GM11168 (cell line): ENCODE measurements at regions not wholly inside any gene's neighbourhood (a gene's known extent, or its start where the extent isn't known, plus 50 kb on each side); places are given as distances from the start of the nearest gene placed in this dataset.

Experiments used
- in situ Hi-C: fragments of 300-500 bp; cut with MboI; formaldehyde crosslinking; loops from one replicate; pipeline ENCODE4 v1.12.0; 2022; ENCODE audit warnings: low sequenced_read_pairs; ENCODE audit not compliant: unreplicated experiment

DNA sequence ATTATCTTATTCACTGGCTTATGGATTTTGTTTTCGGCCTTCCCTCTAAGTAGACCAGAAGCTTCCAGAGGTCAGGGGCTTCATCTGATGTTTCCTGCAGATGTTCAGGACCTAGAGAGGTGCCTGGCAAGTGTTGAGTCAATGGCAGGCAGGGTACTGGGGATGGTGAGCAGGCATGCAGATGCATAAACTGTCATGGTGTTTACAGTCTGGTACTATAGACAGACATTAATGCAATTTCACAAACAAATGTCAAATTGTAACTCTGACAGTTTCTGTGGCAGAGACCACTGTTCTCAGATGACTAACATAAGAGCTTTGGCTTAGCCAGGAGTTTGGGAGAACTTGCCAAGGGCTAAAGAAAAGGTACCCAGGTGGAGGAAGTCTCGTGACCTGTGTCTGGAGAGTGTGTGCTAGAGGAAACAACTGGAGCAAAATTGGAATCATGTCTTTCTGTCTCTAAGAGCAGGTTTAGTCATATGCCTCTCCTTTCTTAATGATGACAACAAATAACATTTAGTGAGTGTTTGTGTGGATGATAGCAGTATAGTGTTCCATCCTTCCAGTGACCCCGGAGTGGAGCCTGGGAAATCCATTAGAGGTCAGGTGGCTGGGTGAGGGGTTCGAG, 53.7 kb upstream of the TRAK1 start:
- in situ Hi-C loops: no loop called here

DNA sequence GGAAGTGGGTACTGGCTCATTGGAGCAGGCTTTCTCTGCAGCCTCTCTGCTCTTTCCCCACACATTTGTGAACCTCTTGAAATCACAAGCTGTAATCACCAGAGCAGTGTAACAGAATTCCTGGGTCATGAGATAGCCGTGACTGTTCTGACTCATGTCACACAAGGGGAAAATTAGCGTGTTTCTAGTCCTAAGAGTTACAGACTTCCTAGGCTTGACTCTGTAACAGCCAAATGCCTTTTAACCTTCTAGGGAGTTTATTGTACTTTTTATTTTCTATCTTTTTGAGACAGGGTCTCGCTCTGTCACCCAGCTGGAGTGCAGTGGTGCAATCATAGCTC, 54.7 kb upstream of the TRAK1 start:
- in situ Hi-C loops: no loop called here

DNA sequence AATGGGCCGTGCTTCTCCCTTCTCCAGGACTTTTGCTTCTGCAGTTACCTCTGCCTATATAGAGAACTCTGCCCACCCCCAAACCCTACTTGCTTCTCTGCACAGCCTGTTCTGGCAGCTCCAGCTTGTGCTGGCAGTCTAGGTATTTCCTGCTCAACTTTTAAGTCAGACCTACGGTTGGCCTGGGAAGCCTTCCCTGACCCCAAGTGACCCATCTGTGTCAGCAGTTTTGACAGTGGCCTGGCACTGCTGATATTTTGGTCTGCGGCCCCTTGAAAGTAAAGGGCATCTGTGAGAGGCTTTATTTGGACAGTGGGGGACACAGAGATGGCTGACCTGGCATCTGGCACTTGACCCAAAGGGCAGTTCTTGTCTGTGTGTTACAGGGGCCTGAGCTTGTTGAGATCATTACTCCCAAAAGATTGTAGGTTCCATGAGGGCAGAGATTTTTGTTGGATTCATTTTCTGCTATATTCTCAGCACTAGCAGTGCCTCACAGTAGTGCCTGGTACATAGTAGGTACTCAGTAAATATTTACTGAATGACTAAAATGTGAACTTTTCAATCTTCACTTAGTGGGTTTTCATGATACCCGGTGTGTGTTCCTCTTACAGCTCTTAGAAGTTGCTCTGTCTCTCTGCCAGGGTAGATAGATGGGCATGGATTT, 55.2 kb upstream of the TRAK1 start:
- in situ Hi-C loops: no loop called here

DNA sequence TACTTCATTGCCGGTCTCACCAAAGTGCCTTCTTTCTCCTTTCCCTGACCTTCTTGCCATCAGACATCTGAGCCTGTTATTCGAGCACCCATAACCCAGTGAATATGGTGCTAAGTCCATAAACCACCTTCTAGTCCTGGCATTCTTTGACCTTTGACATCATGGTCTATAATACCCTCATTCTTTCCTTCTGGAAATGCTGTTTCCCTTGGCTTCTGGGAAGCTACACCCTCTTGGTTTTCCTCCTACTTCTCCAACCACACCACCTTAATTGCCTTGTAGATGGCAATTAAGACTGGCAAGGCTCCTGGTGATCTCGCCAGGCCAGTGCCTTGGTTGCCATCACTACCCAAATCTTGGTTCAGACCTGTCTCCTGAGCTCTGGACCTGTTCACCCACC, 56.1 kb upstream of the TRAK1 start:
- in situ Hi-C loops: no loop called here

DNA sequence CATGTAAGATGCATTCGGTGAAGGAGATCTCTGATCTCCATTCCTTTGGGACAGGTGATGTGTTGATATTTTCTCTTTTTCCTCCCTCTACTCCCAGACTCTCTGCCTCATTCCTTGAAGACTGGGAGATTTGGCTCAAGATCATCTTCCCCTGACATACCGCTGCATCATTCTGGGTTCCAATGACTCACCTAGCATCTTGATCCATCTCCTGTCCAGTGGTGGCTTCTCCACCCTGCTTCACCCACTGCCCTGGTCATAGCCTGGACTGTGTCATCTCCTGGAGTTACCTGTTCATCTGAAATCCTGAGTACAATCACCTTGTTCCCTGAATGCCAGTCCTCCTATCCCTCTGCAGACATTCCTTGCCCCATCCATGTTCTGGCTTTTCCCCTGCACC, 57.4 kb upstream of the TRAK1 start:
- in situ Hi-C loops: no loop called here

DNA sequence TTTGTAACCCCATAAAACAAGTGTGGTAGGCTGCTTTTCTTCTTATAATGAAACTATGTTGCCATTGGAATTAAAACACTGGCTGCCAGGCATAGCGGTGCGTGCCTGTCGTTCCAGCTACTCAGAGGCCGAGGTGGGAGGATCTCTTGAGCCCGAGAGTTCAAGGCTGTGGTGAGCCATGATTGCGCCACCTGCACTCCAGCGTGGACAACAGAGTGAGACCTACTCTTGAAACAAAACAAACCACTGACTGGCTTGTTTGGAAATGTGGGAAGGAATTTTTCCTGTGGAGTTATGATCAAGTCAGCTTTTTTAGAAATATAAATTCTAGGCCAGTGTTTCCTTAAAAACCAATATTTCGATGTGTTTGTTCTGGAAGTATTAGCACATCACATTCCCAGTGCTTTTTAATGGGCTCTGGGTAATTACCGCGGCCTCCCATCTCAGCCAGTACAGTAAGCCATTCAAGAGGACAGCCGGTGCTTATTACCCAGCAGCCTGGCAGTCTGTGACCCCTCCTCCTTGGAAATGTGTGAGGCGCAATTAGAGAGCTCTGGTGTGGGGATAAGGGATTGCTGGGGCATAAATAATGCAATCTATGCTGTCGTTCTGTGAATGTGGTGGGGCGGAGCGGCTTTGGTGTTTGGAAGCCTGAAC, 58.3 kb upstream of the TRAK1 start:
- in situ Hi-C loops: no loop called here

DNA sequence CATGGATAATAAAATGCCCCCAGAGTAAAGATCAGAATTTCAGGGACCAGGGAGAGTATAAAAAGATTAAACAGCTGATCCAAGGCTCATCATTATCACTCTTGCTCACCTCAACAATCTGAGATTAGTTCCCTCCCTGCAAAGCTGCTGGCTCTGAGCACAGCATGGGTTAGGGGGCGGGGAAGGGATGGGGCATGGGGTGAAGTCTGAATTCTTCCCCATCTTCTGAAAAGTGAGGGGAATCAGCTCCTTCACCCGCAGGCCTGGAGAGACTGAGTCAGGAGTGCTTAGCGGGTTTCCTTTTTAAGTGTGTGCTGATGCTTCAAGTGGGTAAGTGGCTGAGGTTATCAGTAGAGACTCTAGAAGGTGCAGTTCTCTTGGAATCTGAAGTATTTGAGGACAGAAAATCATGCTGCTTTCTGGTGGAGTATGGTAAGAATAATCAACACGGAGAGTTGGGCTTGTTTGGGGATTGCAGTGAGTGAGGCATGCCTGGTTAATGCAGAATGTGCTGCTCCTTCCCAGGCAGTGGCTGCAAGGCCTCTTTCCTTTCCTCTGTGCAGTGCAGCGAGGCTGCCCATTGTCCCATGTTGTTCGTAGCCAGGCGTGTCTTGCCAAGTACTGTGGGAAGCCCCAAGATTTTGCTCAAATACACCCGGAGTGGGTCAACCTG, 59.2 kb upstream of the TRAK1 start:
- in situ Hi-C loops: no loop called here

DNA sequence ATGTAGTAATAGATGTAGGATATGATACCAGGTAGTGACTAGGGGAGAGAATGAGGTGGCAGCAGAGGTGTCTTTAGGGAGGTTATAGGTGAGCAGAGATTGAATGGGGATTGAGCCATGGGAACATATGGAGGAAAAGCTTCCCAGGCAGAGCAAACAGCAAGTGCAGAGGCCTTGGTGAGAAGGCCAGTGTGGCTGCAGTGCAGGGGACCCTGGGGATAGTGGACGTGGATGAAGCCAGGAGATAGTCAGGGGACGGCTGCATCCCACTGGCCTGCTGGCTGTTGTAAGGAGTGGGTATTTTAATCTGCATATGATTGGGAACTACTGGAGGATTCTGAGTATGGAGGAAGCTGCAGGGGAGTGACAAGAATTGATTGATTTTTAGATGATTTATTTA, 62.7 kb upstream of the TRAK1 start:
- in situ Hi-C loops: no loop called here

DNA sequence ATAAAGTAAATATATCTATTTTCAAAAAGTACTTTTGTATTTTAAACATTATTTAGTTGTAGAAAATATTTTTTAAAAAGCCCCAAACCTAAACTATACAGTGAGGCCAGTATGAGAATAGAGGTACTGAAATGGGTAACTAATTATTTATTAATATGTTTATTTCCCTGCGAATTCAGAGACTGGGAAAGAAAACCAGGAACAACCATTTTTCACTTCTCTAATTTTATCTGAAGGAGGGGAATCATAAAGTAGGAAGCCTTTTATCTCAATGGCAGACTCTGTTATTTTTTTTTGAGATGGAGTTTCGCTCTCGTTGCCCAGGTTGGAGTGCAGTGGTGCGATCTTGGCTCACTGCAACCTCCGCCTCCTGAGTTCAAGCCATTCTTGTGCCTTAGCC, 63.6 kb upstream of the TRAK1 start:
- in situ Hi-C loops: no loop called here

DNA sequence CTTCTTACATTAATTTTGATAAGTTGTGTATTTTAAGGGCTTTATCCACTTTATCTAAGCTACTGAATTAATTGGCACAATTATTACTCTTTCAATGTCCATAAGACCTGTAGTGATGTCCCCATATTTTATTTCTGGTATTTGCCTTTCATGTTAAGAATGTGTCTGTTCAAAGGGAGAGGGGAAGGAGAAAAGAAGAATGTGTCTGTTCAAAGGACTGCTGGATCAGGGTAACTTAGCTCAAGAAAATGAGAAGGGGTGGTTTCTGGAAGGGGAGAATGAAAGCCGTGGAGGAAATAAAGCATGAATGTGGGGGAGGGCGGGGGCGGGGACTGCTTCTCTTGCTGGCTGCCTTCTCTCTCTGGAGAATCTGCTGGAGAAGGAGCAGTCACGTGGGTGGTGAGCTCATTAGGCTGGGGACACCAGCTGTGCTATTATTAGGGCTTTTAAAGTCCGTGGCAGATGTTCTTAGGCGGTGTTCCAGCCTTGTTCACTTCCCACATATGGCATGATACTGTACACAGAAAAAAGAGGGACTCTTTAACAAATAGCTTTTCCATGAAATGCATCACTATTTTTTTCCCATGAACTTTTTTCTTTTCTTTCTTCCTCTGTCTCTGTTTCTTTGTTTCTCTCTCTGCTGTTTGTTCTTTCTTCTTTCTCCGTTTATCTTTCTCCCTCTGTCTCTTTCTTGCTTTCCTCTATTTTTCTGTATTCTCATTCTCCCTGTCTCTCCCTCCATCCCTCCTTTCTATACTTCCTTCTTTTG, 63.7 kb upstream of the ULK4 start:
- in situ Hi-C loops: no loop called here

DNA sequence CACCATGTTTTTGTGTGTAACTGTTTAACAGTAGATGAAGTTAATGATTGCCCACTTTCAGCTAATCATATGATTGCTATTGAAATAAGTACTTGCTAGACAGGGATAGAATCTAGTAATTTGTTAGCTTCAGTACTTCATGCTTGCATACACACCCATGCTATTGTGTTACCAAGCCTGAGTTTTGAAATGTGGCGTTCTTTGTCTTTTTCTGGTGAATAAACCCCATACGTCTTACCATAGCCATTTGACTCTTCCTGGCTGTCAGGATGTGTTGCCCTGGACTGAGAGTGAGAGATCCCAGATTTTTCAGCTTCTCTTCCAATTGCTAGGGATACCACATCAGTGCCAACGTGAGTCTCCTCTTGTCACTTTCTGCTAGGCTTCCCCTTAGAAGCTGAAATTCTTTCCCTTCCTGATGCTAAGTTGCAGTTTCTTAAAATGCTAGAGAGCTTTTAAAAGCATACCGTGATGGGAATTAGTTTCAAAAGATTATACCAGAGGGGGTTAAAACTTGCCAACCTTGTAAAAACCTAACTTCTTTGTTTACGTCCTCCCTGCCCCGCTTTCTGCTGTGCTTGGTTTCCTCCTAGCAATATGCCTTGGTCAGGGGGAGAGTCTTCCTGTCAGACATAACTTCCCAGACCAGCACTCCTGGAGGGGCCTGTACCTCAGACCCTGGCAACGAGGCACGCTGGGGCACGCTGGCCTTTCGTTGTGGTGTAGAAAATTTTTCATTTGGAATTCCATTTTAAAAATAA, 62.9 kb upstream of the ULK4 start:
- in situ Hi-C loops: no loop called here

DNA sequence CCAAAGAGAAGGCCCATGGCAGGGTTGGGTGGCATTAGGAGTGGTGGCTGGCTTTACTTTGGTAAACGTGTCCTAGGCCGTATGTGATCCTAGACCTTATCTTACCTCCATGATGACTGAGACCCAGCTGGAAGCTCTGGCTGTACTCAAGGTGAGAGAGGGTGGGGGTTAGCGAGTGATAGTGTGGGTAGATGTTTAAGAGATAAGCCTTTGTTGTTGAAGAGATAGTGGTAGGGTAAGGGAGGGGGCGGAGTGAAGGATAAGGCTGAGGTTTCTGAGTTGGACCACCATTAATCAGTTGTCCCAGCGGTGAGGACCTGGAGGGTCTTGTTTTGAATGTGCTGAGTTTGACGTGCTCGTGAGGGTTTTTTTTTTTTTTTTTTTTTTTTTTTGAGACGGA, 61.5 kb upstream of the ULK4 start:
- in situ Hi-C loops: no loop called here

DNA sequence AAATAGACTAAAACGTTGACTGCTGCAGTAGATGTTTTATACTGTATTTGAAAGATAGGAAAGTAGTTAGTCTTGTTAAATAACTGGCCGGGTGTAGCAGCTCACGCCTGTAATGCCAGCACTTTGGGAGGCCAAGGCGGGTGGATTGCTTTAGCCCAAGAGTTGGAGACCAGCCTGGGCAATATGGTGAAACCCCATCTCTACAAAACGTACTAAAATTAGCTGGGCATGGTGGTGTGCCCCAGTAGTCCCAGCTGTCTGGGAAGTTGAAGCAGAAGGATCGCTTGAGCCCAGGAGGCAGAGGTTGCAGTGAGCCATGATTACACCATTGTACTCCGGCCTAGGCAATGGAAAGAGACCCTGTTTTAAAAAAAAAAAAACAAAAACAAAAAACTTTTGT, 60.5 kb upstream of the ULK4 start:
- in situ Hi-C loops: no loop called here

DNA sequence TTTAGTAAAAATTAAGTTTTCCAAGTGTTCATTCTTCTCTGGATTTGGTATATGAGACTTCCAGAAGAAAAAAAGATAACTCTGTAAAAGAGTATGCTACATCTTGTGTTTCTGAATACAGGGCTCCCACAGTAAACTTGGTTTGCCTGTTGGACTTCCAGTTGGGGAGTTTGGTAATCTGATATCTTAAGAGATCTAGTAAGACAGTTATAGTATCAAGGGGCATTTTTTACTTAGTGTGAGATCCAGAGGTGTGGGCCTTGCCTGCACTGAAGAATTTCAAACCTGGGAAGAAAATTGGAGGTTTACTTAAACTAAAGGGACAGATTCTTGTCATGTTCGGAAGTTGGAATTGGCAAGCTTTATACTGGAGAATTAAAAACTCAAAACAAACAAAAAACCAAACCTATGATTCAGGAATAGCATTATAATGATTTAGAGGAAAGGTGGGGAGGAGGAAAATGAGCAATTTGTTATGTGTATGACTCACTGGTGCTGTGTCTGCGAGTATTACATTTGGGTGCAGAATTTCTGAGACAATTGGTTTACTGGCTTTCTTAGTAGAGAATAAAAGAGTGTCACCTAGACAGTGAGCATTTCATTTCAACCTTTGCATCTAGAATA, 58.9 kb upstream of the ULK4 start:
- in situ Hi-C loops: no loop called here

DNA sequence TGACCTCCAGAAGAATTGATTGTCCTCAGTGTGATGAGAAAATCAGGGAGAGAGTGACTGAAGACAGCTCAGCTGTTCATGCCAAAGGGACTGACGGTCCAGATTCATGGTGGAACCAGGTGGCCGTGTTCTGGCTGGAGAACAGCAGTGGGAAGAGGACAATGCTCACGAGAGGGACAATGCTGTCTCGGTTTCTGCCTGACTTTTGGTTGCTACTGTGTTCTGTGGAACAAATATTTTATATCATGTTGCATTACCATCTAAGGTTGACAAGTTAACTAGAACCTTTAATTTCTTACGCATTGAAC, 58.0 kb upstream of the ULK4 start:
- in situ Hi-C loops: loop anchor here (10.0 kb wide), 1 partner anchor 75 kb away; the partner anchor contains the start of gene TRAK1

DNA sequence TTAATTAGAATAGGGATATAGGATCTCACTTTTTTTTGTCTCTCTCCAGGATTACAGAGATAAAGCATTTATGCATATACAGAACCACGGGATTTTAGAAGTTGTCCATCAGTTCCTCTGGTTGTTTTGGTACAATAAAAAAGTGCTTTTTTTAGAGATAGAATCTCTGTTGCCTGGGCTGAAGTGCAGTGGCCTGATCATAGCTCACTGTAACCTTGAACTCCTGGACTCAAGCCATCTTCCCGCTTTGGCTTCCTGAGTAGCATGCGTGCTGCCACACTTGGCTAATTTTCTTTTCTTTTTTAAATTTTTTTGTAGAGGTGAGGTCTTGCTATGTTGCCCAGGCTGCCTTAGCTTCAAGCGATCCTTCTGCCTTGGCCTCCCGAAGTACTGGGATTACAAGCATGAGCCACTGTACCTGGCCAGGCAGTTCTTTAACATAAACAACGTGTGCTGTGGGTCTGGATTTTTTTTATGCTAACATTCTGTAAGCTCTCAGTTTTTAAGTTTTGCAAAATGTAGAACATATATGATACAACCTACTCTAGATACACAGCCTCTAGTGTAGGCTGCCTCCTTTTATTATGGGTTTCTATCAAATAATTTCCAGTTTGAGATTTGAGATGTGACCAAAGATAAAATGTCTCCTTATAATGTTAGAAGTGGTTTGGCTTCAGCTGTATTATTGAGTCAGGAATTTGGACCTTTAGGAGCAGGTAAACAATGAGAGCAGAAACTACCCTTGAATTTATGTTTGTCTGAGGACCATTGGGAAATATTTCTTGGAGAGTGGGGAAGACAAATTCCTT, 57.4 kb upstream of the ULK4 start:
- in situ Hi-C loops: loop anchor here (10.0 kb wide), 1 partner anchor 75 kb away; the partner anchor contains the start of gene TRAK1

DNA sequence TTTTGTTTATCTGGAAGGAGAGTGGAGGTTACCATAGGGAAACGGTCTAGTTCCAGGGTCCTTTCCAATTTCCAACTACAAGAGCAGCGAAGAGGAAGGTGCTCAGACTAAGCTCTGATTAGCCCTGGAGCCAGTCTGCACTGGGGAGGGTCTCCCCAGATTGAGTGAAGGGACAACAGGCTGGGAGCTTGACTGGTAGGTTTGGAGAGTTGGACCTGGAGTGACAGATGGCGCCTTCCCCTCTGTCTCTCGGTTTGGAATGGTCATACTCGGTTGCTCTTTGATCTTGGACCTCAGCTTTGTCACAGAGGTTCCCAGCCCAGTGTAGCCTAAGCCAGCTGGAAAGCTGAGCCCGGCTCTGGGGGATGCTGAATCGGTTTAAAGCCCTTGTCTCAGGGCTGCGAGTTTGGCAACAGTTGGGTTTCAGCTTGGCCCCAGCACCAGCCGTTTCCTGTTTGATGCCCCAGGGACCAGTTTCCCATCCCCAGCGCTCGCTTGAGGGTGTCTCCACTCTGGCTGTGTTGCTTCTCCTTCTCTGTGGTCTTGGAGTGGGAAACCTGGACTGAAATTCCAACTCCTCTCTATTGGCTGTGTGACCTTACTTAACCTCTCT, 53.1 kb upstream of the ULK4 start:
- in situ Hi-C loops: loop anchor here (10.0 kb wide), 1 partner anchor 80 kb away; the partner anchor contains the start of gene TRAK1

DNA sequence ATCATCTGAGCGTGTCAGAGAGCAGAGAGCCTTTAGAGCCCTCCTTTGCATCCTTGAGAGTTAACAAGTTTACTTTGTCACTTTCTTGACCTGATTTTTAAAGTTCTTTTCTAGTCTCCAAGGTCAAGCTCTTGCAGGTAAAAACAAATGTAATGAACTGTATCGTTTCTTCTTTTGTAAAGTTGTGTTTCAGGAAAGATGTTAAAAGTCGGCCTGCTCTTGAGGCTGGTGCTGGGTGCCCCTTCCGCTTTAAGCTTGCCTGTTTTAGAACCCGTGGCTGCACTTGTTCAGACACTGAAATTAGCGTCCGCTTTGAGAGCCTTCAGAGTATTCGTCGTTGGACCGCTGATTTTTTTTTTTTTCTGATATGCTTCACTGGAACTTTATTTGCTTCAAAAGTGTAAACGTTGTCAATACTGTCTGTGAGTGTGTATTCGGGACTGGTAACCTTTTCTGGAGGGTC, 52.6 kb upstream of the ULK4 start:
- in situ Hi-C loops: loop anchor here (10.0 kb wide), 1 partner anchor 80 kb away; the partner anchor contains the start of gene TRAK1
